ENCODE measurements at regions not wholly inside any gene's neighbourhood (a gene's known extent, or its start where the extent isn't known, plus 50 kb on each side); places are given as distances from the start of the nearest gene placed in this dataset.

DNA sequence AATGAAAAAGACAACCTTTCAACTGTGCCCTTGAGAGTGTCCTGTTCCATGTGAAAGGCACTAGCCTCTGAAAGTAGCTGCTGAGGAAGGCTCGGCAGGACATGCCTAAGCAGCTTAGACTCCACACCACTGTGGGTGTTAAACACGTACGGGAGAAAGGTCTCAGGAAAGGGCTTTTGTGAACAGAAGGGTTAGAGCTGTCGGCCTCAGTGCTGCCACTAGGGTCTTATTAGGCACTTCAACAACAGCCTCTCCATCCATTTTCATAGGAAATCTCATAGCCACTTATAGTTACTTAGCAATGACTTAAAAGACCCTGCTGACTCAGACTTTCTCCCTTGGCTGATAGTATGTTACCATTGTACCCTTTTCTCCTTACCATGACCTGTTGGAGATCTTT is 662.8 kb downstream of the TBC1D32 start:
- TF ChIP-seq, protein P1, sequence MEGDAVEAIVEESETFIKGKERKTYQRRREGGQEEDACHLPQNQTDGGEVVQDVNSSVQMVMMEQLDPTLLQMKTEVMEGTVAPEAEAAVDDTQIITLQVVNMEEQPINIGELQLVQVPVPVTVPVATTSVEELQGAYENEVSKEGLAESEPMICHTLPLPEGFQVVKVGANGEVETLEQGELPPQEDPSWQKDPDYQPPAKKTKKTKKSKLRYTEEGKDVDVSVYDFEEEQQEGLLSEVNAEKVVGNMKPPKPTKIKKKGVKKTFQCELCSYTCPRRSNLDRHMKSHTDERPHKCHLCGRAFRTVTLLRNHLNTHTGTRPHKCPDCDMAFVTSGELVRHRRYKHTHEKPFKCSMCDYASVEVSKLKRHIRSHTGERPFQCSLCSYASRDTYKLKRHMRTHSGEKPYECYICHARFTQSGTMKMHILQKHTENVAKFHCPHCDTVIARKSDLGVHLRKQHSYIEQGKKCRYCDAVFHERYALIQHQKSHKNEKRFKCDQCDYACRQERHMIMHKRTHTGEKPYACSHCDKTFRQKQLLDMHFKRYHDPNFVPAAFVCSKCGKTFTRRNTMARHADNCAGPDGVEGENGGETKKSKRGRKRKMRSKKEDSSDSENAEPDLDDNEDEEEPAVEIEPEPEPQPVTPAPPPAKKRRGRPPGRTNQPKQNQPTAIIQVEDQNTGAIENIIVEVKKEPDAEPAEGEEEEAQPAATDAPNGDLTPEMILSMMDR (IDR thresholded peaks at IDR 0.05) = no peak
- TF ChIP-seq POLR2AphosphoS5 (IDR thresholded peaks at IDR 0.05; ENCODE audit: low read depth, low read length) = no peak
- TF ChIP-seq, protein P2, sequence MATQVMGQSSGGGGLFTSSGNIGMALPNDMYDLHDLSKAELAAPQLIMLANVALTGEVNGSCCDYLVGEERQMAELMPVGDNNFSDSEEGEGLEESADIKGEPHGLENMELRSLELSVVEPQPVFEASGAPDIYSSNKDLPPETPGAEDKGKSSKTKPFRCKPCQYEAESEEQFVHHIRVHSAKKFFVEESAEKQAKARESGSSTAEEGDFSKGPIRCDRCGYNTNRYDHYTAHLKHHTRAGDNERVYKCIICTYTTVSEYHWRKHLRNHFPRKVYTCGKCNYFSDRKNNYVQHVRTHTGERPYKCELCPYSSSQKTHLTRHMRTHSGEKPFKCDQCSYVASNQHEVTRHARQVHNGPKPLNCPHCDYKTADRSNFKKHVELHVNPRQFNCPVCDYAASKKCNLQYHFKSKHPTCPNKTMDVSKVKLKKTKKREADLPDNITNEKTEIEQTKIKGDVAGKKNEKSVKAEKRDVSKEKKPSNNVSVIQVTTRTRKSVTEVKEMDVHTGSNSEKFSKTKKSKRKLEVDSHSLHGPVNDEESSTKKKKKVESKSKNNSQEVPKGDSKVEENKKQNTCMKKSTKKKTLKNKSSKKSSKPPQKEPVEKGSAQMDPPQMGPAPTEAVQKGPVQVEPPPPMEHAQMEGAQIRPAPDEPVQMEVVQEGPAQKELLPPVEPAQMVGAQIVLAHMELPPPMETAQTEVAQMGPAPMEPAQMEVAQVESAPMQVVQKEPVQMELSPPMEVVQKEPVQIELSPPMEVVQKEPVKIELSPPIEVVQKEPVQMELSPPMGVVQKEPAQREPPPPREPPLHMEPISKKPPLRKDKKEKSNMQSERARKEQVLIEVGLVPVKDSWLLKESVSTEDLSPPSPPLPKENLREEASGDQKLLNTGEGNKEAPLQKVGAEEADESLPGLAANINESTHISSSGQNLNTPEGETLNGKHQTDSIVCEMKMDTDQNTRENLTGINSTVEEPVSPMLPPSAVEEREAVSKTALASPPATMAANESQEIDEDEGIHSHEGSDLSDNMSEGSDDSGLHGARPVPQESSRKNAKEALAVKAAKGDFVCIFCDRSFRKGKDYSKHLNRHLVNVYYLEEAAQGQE (IDR thresholded peaks at IDR 0.05; ENCODE audit: insufficient read depth in 1 of 2, low read depth in 2 of 2, low read length in 1 of 2) = no peak
